ENCODE measurements at regions not wholly inside any gene's neighbourhood (a gene's known extent, or its start where the extent isn't known, plus 50 kb on each side); places are given as distances from the start of the nearest gene placed in this dataset.

- H3K36me3 ChIP-seq (ENCODE audit: low read depth), result no peaks in the 10 kb centered on the region
- DNase-seq (no peak), ATAC-seq (no peak)
- intact Hi-C loops (cut with DNase I, micrococcal nuclease), result no loop called here
- no peaks in the 10 kb centered on the region for H3K9me3 ChIP-seq
- H3K4me1 ChIP-seq (ENCODE audit: low read depth), result no peaks in the 10 kb centered on the region
- no peak for TF ChIP-seq CTCF (IDR thresholded peaks at IDR 0.05)
- no peak overlapping the region for H3K4me3 ChIP-seq
These were observed 156.3 kb upstream of the C1orf174 start for GRCh38 chr1:4056422-4056821.

- no peak for TF ChIP-seq CTCF (IDR thresholded peaks at IDR 0.05)
- no peak overlapping the region for H3K4me3 ChIP-seq
- intact Hi-C loops (cut with DNase I, micrococcal nuclease), result no loop called here
- no peaks in the 10 kb centered on the region for H3K36me3 ChIP-seq (ENCODE audit: low read depth)
- H3K4me1 ChIP-seq (ENCODE audit: low read depth), result no peaks in the 10 kb centered on the region
- no peaks in the 10 kb centered on the region for H3K9me3 ChIP-seq
- no peak for DNase-seq
- no peak for ATAC-seq
These were observed 156.9 kb upstream of the C1orf174 start for GRCh38 chr1:4056989-4057388.

GRCh38 chr1:4057603-4058002 lies 157.5 kb upstream of the C1orf174 start:
- intact Hi-C loops (cut with DNase I, micrococcal nuclease), result no loop called here
- H3K4me3 ChIP-seq, result no peak overlapping the region
- no peaks in the 10 kb centered on the region for H3K36me3 ChIP-seq (ENCODE audit: low read depth)
- H3K9me3 ChIP-seq, result no peaks in the 10 kb centered on the region
- no peak for TF ChIP-seq CTCF (IDR thresholded peaks at IDR 0.05)
- DNase-seq, result no peak
- ATAC-seq, result no peak
- no peaks in the 10 kb centered on the region for H3K4me1 ChIP-seq (ENCODE audit: low read depth)

GRCh38 chr1:4058122-4058521 lies 158.1 kb upstream of the C1orf174 start:
- no peak overlapping the region for H3K4me3 ChIP-seq
- DNase-seq (no peak), ATAC-seq (no peak)
- no peak for TF ChIP-seq CTCF (IDR thresholded peaks at IDR 0.05)
- no peaks in the 10 kb centered on the region for H3K36me3 ChIP-seq (ENCODE audit: low read depth)
- intact Hi-C loops (cut with DNase I, micrococcal nuclease), result no loop called here
- no peaks in the 10 kb centered on the region for H3K9me3 ChIP-seq
- no peaks in the 10 kb centered on the region for H3K4me1 ChIP-seq (ENCODE audit: low read depth)

- TF ChIP-seq CTCF (IDR thresholded peaks at IDR 0.05), result no peak
- no peak for ATAC-seq
- H3K9me3 ChIP-seq, result no peaks in the 10 kb centered on the region
- intact Hi-C loops (cut with DNase I, micrococcal nuclease), result no loop called here
- no peaks in the 10 kb centered on the region for H3K36me3 ChIP-seq (ENCODE audit: low read depth)
- H3K4me1 ChIP-seq (ENCODE audit: low read depth), result no peaks in the 10 kb centered on the region
- no peak for DNase-seq
- no peak overlapping the region for H3K4me3 ChIP-seq
These were observed 158.6 kb upstream of the C1orf174 start for GRCh38 chr1:4058706-4059105.

GRCh38 chr1:4059270-4059669 lies 159.2 kb upstream of the C1orf174 start:
- ATAC-seq, result no peak
- no peak for DNase-seq
- Histone ChIP-seq H3K4me3 (no peak overlapping the region), H3K9me3 (no peaks in the 10 kb centered on the region), H3K4me1 (ENCODE audit: low read depth) (no peaks in the 10 kb centered on the region), H3K36me3 (ENCODE audit: low read depth) (no peaks in the 10 kb centered on the region)
- intact Hi-C loops (cut with DNase I, micrococcal nuclease), result no loop called here
- no peak for TF ChIP-seq CTCF (IDR thresholded peaks at IDR 0.05)

All from mucosa of descending colon (tissue), 3 donors.